Activated T-cell treated with anti-CD3 and anti-CD28 coated beads, Interleukin-2, amount 50 U/mL, for 72 hours (primary cell): ENCODE measurements at regions not wholly inside any gene's neighbourhood (a gene's known extent, or its start where the extent isn't known, plus 50 kb on each side); places are given as distances from the start of the nearest gene placed in this dataset.
"Not testable (repeated sequence)": the region's sequence is repeated elsewhere in the genome, so short reads cannot be mapped to it uniquely, and the experiment has no call there.

Experiments used
- ATAC-seq, 2 donors: fragments of 150-1000 bp; cut with Tn5 transposase; replicated peaks in 1 of 2; 2 replicates each; pipeline ENCODE4 v1.10.0; 2021; ENCODE audit warnings: moderate library complexity in 2 of 2, mild to moderate bottlenecking in 1 of 2
- DNase-seq, 2 donors: peaks; one replicate each; pipeline ENCODE4 v3.0.0; 2021 to 2022; ENCODE audit warnings: mixed read lengths in 1 of 2
- H3K27ac Mint-ChIP-seq: one replicate; pipeline ENCODE4 v1.8.0; 2022; ENCODE audit warnings: mild to moderate bottlenecking, moderate library complexity, mixed read lengths
- H3K27me3 Mint-ChIP-seq: one replicate; pipeline ENCODE4 v1.8.0; 2022; ENCODE audit warnings: low read depth, mixed read lengths
- H3K36me3 Mint-ChIP-seq, 2 donors: one replicate each; pipeline ENCODE4 v1.8.0; 2022; ENCODE audit warnings: mixed read lengths in 2 of 2, mild to moderate bottlenecking in 1 of 2; ENCODE audit not compliant: insufficient read depth in 2 of 2
- H3K4me1 Mint-ChIP-seq: one replicate; pipeline ENCODE4 v1.8.0; 2022; ENCODE audit warnings: low read depth, mixed read lengths
- H3K4me3 Mint-ChIP-seq, 2 donors: one replicate each; pipeline ENCODE4 v1.8.0; 2022; ENCODE audit warnings: mild to moderate bottlenecking in 2 of 2, mixed read lengths in 2 of 2, moderate library complexity in 2 of 2
- H3K9me3 Mint-ChIP-seq, 2 donors: one replicate each; pipeline ENCODE4 v1.8.0; 2022; ENCODE audit warnings: mixed read lengths in 2 of 2

DNA sequence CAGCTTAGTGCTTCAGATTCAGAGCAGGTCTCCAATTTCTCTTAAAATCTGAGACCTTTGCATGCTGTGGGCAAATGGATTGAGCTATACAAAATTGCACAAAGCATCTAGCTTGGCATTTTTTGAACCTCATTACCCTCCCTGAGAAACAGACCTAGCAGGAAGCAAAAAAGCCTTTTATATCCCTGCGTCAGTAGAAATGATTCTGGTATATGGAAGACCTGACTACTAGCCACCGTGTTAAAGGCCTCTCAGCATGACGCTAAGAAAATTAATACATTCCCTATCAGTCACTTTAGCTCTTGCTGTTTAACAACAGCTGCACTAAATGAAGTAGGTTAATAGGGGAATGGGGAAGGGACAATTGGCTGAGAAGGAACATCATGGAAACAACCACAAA is 110.7 kb upstream of the SMLR1 start:
- ATAC-seq (no peak), DNase-seq (no peak)
- H3K9me3 Mint-ChIP-seq: peaks cover 0 to 5% of the 10 kb centered on the region in 2 donors
- peaks cover 15% of the 10 kb centered on the region for H3K4me1 Mint-ChIP-seq
- no peak overlapping the region for H3K27ac Mint-ChIP-seq
- no peak overlapping the region for H3K4me3 Mint-ChIP-seq
- no peaks in the 10 kb centered on the region for H3K27me3 Mint-ChIP-seq
- H3K36me3 Mint-ChIP-seq: no peaks in the 10 kb centered on the region

DNA sequence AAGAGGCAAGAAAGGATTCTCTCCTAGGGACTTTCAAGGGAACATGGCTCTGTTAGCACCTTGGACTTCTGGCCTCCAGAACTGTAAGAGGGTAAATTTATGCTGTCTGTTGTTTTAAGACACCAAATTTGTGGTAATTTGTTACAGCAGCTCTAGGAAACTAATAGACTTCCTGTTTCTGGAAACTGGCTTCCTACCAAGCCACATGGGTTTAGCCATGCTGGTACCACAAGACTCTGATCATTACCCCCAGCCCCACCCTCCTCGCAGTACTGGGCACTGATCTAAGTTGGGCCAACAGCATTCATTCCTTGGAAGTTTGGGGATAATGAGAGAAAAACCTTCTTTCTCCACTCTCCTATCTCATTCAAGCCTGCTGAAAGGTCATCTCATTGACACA is 109.5 kb upstream of the SMLR1 start:
- no peaks in the 10 kb centered on the region for H3K36me3 Mint-ChIP-seq
- no peaks in the 10 kb centered on the region for H3K27me3 Mint-ChIP-seq
- peaks cover 0 to 5% of the 10 kb centered on the region in 2 donors for H3K9me3 Mint-ChIP-seq
- no peak overlapping the region for H3K4me3 Mint-ChIP-seq
- ATAC-seq (no peak), DNase-seq (no peak)
- no peak overlapping the region for H3K27ac Mint-ChIP-seq
- H3K4me1 Mint-ChIP-seq: peaks cover 15% of the 10 kb centered on the region

- ATAC-seq: peak; percentile 32 to 38
These were observed 107.0 kb upstream of the SMLR1 start for GRCh38 chr6:130720076-130720715.

DNA sequence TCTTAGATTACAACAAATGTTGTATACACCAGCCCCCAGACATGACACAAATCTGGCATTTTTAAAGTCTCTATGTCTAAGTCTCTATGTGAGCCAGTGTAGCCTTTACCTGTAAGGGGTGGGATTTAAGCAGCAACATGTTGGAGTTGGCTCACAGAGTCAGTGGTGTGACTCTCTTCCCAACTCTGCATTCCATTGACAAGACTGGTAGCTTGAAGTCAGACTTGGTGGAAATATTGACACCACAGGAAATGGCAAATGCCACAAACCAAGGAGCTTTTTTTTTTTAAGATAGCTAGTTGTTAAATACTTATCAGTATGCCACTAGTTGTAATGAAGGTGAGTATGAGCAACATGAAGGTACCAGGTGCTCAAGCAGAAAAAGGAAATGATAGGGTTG is 103.1 kb upstream of the SMLR1 start:
- no peaks in the 10 kb centered on the region for H3K27me3 Mint-ChIP-seq
- DNase-seq: no peak
- H3K9me3 Mint-ChIP-seq: peaks cover 0 to 7% of the 10 kb centered on the region in 2 donors
- no peak for ATAC-seq
- H3K4me3 Mint-ChIP-seq: no peak overlapping the region
- peaks cover 0 to 3% of the 10 kb centered on the region in 2 donors for H3K36me3 Mint-ChIP-seq
- peaks cover 20% of the 10 kb centered on the region for H3K4me1 Mint-ChIP-seq
- no peak overlapping the region for H3K27ac Mint-ChIP-seq

More at GRCh38 chr6:130720076-130720715, 107.0 kb upstream of the SMLR1 start:
- Mint-ChIP-seq H3K9me3 (peaks cover 0 to 5% of the 10 kb centered on the region in 2 donors), H3K4me1 (peaks cover 27% of the 10 kb centered on the region), H3K27me3 (no peaks in the 10 kb centered on the region), H3K4me3 (no peak overlapping the region), H3K27ac (no peak overlapping the region), H3K36me3 (no peaks in the 10 kb centered on the region)
- DNase-seq: peak in 1 of 2 donors; percentile 2

DNA sequence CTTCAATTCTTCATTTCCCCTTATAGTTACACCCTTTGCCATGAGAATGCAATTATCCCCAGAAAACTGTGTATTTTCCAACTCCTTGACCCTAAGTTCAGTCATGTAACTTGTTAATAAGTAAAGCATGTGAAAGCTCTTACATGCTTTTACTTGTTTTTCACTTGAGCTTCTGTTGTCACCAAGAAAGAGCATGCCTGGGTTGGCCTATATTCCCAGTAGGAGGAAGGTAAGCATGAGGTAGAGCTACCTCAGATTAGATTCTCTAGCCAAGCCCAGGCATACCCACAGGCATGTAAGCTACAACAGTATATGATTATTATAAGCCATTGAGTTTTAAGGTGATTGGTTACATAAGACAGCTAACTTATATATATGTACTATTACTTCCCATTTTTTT is 101.7 kb upstream of the SMLR1 start:
- peaks cover 14% of the 10 kb centered on the region for H3K4me1 Mint-ChIP-seq
- no peak overlapping the region for H3K27ac Mint-ChIP-seq
- DNase-seq (no peak), ATAC-seq (no peak)
- H3K4me3 Mint-ChIP-seq: no peak overlapping the region
- H3K9me3 Mint-ChIP-seq: peaks cover 0 to 4% of the 10 kb centered on the region in 2 donors
- H3K36me3 Mint-ChIP-seq: peaks cover 0 to 3% of the 10 kb centered on the region in 2 donors
- no peaks in the 10 kb centered on the region for H3K27me3 Mint-ChIP-seq

GRCh38 chr6:130728064-130728463 is 99.1 kb upstream of the SMLR1 start:
- peaks cover 18% of the 10 kb centered on the region for H3K4me1 Mint-ChIP-seq
- not testable (repeated sequence) for H3K27ac Mint-ChIP-seq, H3K4me3 Mint-ChIP-seq, H3K36me3 Mint-ChIP-seq, DNase-seq, ATAC-seq, H3K9me3 Mint-ChIP-seq, H3K27me3 Mint-ChIP-seq

DNA sequence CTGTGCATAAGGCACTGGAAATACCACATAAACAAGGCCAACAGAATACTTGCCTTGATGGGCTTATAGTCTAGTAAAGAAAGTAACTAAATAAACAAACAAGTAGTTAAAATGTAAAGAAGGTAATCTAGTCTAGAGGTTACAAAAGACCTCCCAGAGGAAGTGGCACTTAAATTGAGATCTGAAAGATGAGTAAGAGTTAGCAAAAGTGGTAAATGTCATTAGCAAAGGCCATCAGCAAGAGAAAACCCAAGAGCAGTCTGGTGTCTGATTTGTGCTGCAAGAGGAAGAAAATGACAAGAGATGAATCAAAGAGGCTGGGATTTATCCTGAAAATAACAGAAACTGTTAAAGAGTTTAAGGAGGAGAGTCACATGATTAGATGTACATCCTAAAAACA is 96.6 kb upstream of the SMLR1 start:
- no peak for ATAC-seq

GRCh38 chr6:130734161-130734560 is 93.0 kb upstream of the SMLR1 start:
- Mint-ChIP-seq H3K4me3 (no peak overlapping the region), H3K9me3 (no peaks in the 10 kb centered on the region), H3K36me3 (no peaks in the 10 kb centered on the region), H3K27ac (no peak overlapping the region), H3K4me1 (peaks cover 6% of the 10 kb centered on the region), H3K27me3 (no peaks in the 10 kb centered on the region)
- no peak for DNase-seq
- ATAC-seq: no peak

More for the DNA sequence above, 96.6 kb upstream of the SMLR1 start:
- peaks cover 0 to 4% of the 10 kb centered on the region in 2 donors for H3K9me3 Mint-ChIP-seq
- no peak overlapping the region for H3K4me3 Mint-ChIP-seq
- H3K36me3 Mint-ChIP-seq: peaks cover 0 to 3% of the 10 kb centered on the region in 2 donors
- no peaks in the 10 kb centered on the region for H3K27me3 Mint-ChIP-seq
- peaks cover 6% of the 10 kb centered on the region for H3K4me1 Mint-ChIP-seq
- no peak for DNase-seq
- no peak overlapping the region for H3K27ac Mint-ChIP-seq

DNA sequence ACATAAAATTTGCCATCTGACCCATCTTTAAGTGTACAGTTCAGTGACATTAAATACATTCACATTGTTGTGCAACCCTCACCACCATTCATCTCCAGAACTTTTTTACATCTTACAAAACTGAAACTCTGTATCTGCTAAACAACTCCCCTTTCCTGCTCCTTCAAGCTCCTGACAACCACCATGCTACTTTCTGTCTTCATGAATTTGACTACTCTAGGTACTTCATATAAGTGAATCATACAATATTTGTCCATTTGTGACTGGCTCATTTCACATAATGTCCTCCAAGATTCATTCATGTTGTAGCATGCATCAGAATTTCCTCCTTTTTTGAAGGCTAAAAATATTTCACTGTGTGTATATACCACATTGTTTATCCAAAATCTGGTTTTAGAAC is 86.9 kb upstream of the SMLR1 start:
- Mint-ChIP-seq H3K27ac (no peak overlapping the region), H3K9me3 (no peaks in the 10 kb centered on the region), H3K36me3 (no peaks in the 10 kb centered on the region), H3K4me3 (no peak overlapping the region), H3K4me1 (no peaks in the 10 kb centered on the region), H3K27me3 (peaks cover 6% of the 10 kb centered on the region)
- no peak for DNase-seq
- peak in 1 of 2 donors; percentile 49 for ATAC-seq

DNA sequence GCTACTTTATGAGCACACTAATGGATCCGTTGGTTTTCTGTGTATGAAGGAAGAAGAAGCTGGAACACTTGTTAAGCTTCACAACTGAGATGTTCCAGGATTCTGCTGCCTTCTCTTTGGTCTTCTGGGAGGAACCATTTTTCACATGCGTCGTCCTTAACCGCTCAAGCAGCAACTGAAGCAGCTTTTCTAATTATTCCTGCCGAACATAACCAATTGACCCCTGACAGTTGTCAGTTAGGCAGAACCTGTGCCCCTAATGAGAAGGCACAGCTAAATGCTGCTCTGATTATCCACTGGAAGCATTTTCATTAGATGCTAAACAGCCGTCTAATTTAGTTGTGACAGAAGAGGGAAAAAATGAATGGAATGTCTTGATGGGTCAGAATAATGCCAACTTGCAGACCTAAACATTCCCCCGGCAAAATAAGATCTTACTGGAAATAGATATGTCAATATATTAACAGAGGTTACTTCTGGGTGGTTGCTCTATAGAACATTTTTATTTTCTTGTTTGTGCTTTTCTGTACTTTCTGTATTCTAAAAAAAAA is 85.0 kb upstream of the SMLR1 start:
- H3K27me3 Mint-ChIP-seq: peaks cover 6% of the 10 kb centered on the region
- no peak for ATAC-seq
- H3K36me3 Mint-ChIP-seq: no peaks in the 10 kb centered on the region

GRCh38 chr6:130743175-130743574 is 84.0 kb upstream of the SMLR1 start:
- Mint-ChIP-seq H3K4me1 (no peaks in the 10 kb centered on the region), H3K27ac (no peak overlapping the region), H3K27me3 (peaks cover 6% of the 10 kb centered on the region), H3K4me3 (no peak overlapping the region), H3K9me3 (no peaks in the 10 kb centered on the region), H3K36me3 (no peaks in the 10 kb centered on the region)
- no peak for DNase-seq
- no peak for ATAC-seq

More for the DNA sequence above, 85.0 kb upstream of the SMLR1 start:
- Mint-ChIP-seq H3K4me1 (no peaks in the 10 kb centered on the region), H3K9me3 (no peaks in the 10 kb centered on the region), H3K27ac (no peak overlapping the region), H3K4me3 (no peak overlapping the region)
- DNase-seq: no peak

DNA sequence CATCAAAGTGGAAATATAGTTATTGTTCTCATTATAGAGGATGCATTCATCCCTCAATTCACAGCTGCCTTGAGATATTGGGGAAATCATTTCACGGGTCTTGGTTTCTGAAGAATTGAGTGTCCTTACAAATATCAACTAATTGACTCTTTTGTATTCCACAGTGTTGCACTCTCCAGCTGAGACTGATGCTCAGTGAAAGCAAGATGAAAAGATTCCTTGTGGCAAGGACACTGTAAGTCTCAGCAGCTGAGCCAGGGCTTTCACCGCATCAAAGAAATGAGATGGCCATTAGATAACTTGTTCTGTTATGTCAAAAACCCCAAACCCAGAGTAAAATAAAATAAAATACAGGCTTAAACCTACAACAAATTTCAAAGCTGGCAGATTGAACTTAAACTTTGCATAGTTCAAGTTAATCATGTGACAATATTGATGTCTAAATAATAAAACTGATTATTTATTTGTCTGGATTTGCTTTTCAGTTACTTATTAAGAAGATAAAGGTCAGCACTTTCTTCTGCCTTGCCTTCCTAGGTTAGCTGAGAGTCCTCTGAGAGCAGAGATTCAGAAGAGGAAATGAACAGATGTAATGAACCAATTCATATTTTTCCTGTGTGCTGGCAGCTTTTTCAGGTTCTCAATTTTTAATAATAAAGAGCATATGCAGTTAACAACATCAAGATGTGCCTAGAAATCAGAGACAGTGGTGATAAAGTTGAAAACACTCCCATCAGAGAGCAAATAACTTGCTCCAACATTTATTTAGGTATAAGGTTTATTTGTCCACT is 82.4 kb upstream of the SMLR1 start:
- peaks cover 0 to 4% of the 10 kb centered on the region in 2 donors for H3K9me3 Mint-ChIP-seq
- H3K4me3 Mint-ChIP-seq: no peak overlapping the region
- H3K4me1 Mint-ChIP-seq: no peaks in the 10 kb centered on the region
- H3K36me3 Mint-ChIP-seq: peaks cover 0 to 3% of the 10 kb centered on the region in 2 donors
- H3K27ac Mint-ChIP-seq: no peak overlapping the region
- H3K27me3 Mint-ChIP-seq: peaks cover 6% of the 10 kb centered on the region
- no peak for ATAC-seq
- DNase-seq: no peak

DNA sequence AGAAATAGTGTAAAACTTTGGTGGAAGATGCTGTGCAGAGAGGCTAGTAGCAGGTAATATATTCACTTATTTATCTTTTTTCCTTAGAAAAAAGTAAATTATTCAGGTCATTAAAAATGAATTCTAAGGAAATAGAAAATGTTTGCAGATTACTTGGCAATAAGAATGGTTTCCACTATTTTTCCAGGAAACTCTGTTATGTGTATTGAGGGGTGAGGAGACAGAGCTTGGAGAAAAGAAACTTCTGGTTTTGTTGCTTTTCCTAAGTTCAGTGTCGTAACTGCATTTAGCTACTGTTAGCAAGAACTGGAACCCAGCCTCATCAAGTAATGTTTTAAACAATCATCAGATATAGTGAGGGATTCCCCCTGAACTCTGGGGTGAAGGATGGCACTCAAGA is 79.2 kb upstream of the SMLR1 start:
- H3K9me3 Mint-ChIP-seq: peaks cover 2 to 4% of the 10 kb centered on the region in 2 donors
- no peak overlapping the region for H3K4me3 Mint-ChIP-seq
- no peaks in the 10 kb centered on the region for H3K27me3 Mint-ChIP-seq
- no peaks in the 10 kb centered on the region for H3K4me1 Mint-ChIP-seq
- ATAC-seq: no peak
- DNase-seq: no peak
- no peak overlapping the region for H3K27ac Mint-ChIP-seq
- H3K36me3 Mint-ChIP-seq: peaks cover 0 to 3% of the 10 kb centered on the region in 2 donors
